ENCODE measurements at regions not wholly inside any gene's neighbourhood (a gene's known extent, or its start where the extent isn't known, plus 50 kb on each side); places are given as distances from the start of the nearest gene placed in this dataset.

DNA sequence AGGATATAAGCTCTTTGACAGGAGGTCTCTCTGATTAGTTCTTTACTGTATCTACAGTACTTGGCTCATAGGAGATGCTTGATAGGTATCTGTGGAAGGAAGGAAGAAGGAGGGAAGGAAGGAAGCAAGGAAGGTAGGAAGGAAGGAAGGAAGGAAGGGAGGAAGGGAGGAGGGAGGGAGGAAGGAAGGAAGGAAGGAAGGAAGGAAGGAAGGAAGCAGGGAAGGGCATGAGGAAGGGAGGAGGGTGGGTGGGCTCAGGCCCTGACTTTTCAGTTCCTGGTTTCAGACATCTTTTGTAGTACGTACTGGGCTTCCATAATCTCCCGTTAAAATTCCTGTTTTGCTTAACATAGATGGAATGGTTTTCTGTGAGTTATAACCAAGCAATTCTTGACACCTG lies 175.0 kb upstream of the NUDT4 start:
- Histone ChIP-seq H3K9me3 (ENCODE audit: control insufficient read depth, low read length) (no peaks in the 10 kb centered on the region), H3K79me2 (no peaks in the 10 kb centered on the region), H3K4me1 (peaks cover 3% of the 10 kb centered on the region), H3K9ac (no peak overlapping the region), H2AFZ (no peak overlapping the region), H3K27me3 (ENCODE audit: control insufficient read depth, insufficient read depth, low read length) (no peaks in the 10 kb centered on the region), H3K4me2 (ENCODE audit: low read length) (no peak overlapping the region), H3K27ac (no peak overlapping the region), H3K4me3 (ENCODE audit: low read depth, low read length) (no peak overlapping the region), H3K36me3 (ENCODE audit: control insufficient read depth, insufficient read depth, low read length) (no peaks in the 10 kb centered on the region)
- TF ChIP-seq, protein P1, sequence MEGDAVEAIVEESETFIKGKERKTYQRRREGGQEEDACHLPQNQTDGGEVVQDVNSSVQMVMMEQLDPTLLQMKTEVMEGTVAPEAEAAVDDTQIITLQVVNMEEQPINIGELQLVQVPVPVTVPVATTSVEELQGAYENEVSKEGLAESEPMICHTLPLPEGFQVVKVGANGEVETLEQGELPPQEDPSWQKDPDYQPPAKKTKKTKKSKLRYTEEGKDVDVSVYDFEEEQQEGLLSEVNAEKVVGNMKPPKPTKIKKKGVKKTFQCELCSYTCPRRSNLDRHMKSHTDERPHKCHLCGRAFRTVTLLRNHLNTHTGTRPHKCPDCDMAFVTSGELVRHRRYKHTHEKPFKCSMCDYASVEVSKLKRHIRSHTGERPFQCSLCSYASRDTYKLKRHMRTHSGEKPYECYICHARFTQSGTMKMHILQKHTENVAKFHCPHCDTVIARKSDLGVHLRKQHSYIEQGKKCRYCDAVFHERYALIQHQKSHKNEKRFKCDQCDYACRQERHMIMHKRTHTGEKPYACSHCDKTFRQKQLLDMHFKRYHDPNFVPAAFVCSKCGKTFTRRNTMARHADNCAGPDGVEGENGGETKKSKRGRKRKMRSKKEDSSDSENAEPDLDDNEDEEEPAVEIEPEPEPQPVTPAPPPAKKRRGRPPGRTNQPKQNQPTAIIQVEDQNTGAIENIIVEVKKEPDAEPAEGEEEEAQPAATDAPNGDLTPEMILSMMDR (IDR thresholded peaks at IDR 0.05) = no peak

DNA sequence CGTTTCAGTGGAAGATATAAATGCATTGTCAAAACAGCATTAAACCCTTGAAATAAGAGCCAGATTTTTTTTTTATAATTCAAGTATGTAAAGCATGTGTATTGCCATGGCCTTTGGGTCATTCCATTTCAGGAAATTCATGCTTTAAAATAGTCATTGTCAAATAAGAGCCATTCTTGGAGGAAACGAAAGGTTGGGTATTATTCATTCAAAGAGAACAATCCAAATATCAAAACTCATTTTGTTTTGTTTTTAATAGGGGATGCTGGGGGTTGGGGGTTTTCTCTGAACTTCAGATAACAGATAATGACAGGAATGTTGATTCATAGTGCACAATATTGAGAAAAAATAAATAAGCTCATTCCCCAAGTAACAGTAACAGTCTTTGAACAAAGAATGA lies 174.4 kb upstream of the NUDT4 start:
- no peaks in the 10 kb centered on the region for H3K79me2 ChIP-seq
- H3K4me3 ChIP-seq (ENCODE audit: low read depth, low read length) = no peak overlapping the region
- H2AFZ ChIP-seq = no peak overlapping the region
- H3K27me3 ChIP-seq (ENCODE audit: control insufficient read depth, insufficient read depth, low read length) = no peaks in the 10 kb centered on the region
- H3K9ac ChIP-seq = no peak overlapping the region
- H3K27ac ChIP-seq = no peak overlapping the region
- H3K36me3 ChIP-seq (ENCODE audit: control insufficient read depth, insufficient read depth, low read length) = no peaks in the 10 kb centered on the region
- no peaks in the 10 kb centered on the region for H3K9me3 ChIP-seq (ENCODE audit: control insufficient read depth, low read length)
- no peak overlapping the region for H3K4me2 ChIP-seq (ENCODE audit: low read length)
- peaks cover 3% of the 10 kb centered on the region for H3K4me1 ChIP-seq
- TF ChIP-seq, protein P1 (IDR thresholded peaks at IDR 0.05) = no peak

DNA sequence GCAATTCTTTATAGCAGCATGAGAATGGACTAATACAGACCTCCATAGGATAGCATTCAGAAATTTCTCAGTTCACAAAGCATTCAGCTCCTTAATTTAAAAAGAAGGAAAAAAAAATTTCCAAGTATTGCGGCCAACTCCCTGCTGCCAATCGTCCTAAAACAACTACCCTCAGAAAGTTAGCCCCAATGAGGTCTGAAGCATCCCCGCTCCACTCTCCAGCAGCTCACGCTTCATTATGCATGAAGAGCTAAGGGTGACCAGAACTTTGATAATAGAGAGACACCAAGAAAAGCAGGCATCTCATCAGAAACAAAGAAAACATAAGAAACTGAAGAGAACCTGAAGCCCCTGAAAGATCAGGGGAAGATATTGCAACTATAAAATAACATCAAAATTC lies 172.8 kb upstream of the NUDT4 start:
- H3K36me3 ChIP-seq (ENCODE audit: control insufficient read depth, insufficient read depth, low read length) = no peaks in the 10 kb centered on the region
- no peak overlapping the region for H3K9ac ChIP-seq
- TF ChIP-seq, protein P1 (IDR thresholded peaks at IDR 0.05) = no peak
- peaks cover 3% of the 10 kb centered on the region for H3K4me1 ChIP-seq
- H3K27me3 ChIP-seq (ENCODE audit: control insufficient read depth, insufficient read depth, low read length) = no peaks in the 10 kb centered on the region
- H2AFZ ChIP-seq = no peak overlapping the region
- no peak overlapping the region for H3K4me2 ChIP-seq (ENCODE audit: low read length)
- no peaks in the 10 kb centered on the region for H3K79me2 ChIP-seq
- no peak overlapping the region for H3K27ac ChIP-seq
- no peaks in the 10 kb centered on the region for H3K9me3 ChIP-seq (ENCODE audit: control insufficient read depth, low read length)
- no peak overlapping the region for H3K4me3 ChIP-seq (ENCODE audit: low read depth, low read length)

DNA sequence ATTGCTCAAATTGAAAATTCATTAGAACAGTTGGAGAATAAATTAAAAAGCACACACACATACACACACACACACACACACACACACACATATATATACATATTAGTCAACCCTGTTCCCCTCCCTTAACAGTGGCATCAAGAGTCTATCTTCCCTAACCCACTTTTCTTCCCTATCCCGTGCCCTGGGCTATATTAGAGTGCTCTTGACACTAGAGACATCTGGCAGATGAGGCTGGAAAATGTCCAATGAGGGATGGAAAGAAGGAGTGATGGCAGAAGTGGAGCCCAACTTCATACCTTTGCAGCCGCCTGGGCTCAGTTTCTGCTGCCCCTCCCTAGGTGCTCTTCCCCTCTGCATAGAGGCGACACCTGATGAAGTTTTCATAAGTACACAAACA lies 172.4 kb upstream of the NUDT4 start:
- Histone ChIP-seq H3K9ac (no peak overlapping the region), H3K27ac (no peak overlapping the region), H3K27me3 (ENCODE audit: control insufficient read depth, insufficient read depth, low read length) (no peaks in the 10 kb centered on the region), H3K36me3 (ENCODE audit: control insufficient read depth, insufficient read depth, low read length) (no peaks in the 10 kb centered on the region), H3K79me2 (no peaks in the 10 kb centered on the region), H3K9me3 (ENCODE audit: control insufficient read depth, low read length) (no peaks in the 10 kb centered on the region), H3K4me1 (peaks cover 3% of the 10 kb centered on the region), H2AFZ (no peak overlapping the region), H3K4me3 (ENCODE audit: low read depth, low read length) (no peak overlapping the region), H3K4me2 (ENCODE audit: low read length) (no peak overlapping the region)
- TF ChIP-seq, protein P1 (IDR thresholded peaks at IDR 0.05) = no peak

DNA sequence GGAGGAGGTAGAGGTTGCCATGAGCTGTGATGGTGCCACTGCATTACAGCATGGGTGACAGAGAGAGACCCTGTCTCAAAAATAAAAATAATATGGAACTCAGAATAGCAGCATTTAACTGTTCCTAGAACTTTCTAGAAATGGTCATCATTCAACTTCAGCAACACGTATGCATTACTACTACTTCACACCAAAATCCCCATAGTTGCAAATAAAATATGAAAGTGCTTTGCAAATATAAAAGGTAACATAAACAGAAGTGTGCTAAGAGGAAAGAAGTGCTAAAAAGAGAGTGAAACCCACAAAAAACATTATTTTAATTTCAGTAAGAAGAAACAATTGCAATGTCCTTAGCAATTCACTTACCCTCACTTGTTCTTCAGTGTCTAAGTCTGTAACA lies 169.7 kb upstream of the NUDT4 start:
- Histone ChIP-seq H3K27ac (no peak overlapping the region), H3K36me3 (ENCODE audit: control insufficient read depth, insufficient read depth, low read length) (no peaks in the 10 kb centered on the region), H3K4me2 (ENCODE audit: low read length) (no peak overlapping the region), H3K27me3 (ENCODE audit: control insufficient read depth, insufficient read depth, low read length) (no peaks in the 10 kb centered on the region), H3K4me1 (no peaks in the 10 kb centered on the region), H2AFZ (no peak overlapping the region), H3K9me3 (ENCODE audit: control insufficient read depth, low read length) (no peaks in the 10 kb centered on the region), H3K4me3 (ENCODE audit: low read depth, low read length) (no peak overlapping the region), H3K79me2 (no peaks in the 10 kb centered on the region), H3K9ac (no peak overlapping the region)
- TF ChIP-seq, protein P1 (IDR thresholded peaks at IDR 0.05) = no peak
